Peyer's patch (tissue), 4 donors: ENCODE measurements at regions not wholly inside any gene's neighbourhood (a gene's known extent, or its start where the extent isn't known, plus 50 kb on each side); places are given as distances from the start of the nearest gene placed in this dataset.
"Not testable (repeated sequence)": the region's sequence is repeated elsewhere in the genome, so short reads cannot be mapped to it uniquely, and the experiment has no call there.

Source experiments
- POLR2A ChIP-seq, 2 donors: fragments of 450-650 bp; IDR thresholded peaks; one replicate each; pipeline ENCODE4 v1.5.1; 2017; ENCODE audit warnings: antibody characterized with exemption in 2 of 2, mild to moderate bottlenecking in 2 of 2, moderate library complexity in 2 of 2
- TF ChIP-seq, protein P1 (sequence below), 6 experiments: fragments of 450-650 bp in 4 of 6; fragments of 200-600 bp in 2 of 6; sonication (generic) in 1 of 6; IDR thresholded peaks; one replicate each; pipeline ENCODE4 v1.5.1; 2017 to 2019; ENCODE audit warnings: antibody characterized with exemption in 6 of 6, mild to moderate bottlenecking in 3 of 6, moderate library complexity in 1 of 6

- TF ChIP-seq, protein P1, sequence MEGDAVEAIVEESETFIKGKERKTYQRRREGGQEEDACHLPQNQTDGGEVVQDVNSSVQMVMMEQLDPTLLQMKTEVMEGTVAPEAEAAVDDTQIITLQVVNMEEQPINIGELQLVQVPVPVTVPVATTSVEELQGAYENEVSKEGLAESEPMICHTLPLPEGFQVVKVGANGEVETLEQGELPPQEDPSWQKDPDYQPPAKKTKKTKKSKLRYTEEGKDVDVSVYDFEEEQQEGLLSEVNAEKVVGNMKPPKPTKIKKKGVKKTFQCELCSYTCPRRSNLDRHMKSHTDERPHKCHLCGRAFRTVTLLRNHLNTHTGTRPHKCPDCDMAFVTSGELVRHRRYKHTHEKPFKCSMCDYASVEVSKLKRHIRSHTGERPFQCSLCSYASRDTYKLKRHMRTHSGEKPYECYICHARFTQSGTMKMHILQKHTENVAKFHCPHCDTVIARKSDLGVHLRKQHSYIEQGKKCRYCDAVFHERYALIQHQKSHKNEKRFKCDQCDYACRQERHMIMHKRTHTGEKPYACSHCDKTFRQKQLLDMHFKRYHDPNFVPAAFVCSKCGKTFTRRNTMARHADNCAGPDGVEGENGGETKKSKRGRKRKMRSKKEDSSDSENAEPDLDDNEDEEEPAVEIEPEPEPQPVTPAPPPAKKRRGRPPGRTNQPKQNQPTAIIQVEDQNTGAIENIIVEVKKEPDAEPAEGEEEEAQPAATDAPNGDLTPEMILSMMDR (IDR thresholded peaks at IDR 0.05), result not testable (repeated sequence)
- TF ChIP-seq POLR2A (IDR thresholded peaks at IDR 0.05), result not testable (repeated sequence)
Observed at GRCh38 chr2:44092519-44092918, 76.2 kb upstream of the PPM1B start.
